ENCODE measurements at regions not wholly inside any gene's neighbourhood (a gene's known extent, or its start where the extent isn't known, plus 50 kb on each side); places are given as distances from the start of the nearest gene placed in this dataset.

DNA sequence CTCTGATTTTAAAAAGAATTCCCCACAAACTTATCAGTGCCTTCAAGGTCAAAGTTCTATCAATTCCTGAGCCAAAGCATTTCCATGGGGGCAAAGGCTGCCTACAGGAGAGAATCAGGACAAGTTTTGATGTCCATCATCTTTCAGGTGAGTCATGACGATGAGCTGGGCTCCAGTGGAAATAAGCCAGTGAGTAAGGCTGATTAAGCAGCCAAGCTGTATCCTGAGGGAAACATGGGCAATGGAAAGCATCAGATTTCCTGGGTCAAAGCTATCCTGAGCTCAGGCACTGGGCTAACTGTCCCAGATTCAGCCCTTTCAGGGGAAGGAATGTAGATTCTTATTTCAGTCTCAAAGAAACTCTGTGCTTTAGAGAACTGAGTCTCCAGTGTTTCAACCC lies 377.4 kb downstream of the CD109 start:
- DNase-seq (ENCODE audit: low read depth): peak; percentile 8
- TF ChIP-seq CTCF (IDR thresholded peaks at IDR 0.05; ENCODE audit: insufficient read depth, low read depth, low read length): no peak
- H3K4me3 ChIP-seq (ENCODE audit: low read depth, low read length): no peak overlapping the region
- POLR2A ChIA-PET: no interaction called here
- CTCF ChIA-PET: no interaction called here
- no peaks in the 10 kb centered on the region for H3K27me3 ChIP-seq (ENCODE audit: control insufficient read depth, insufficient read depth, low read length)
- no peaks in the 10 kb centered on the region for H3K36me3 ChIP-seq (ENCODE audit: control insufficient read depth, insufficient read depth, low read length)

- CTCF ChIA-PET: no interaction called here
- POLR2A ChIA-PET: no interaction called here
- no peaks in the 10 kb centered on the region for H3K27me3 ChIP-seq (ENCODE audit: control insufficient read depth, insufficient read depth, low read length)
- H3K36me3 ChIP-seq (ENCODE audit: control insufficient read depth, insufficient read depth, low read length): no peaks in the 10 kb centered on the region
- DNase-seq (ENCODE audit: low read depth): no peak
- TF ChIP-seq CTCF (IDR thresholded peaks at IDR 0.05; ENCODE audit: insufficient read depth, low read depth, low read length): no peak
- no peak overlapping the region for H3K4me3 ChIP-seq (ENCODE audit: low read depth, low read length)
These were observed 375.2 kb downstream of the CD109 start for GRCh38 chr6:74071214-74071613.

DNA sequence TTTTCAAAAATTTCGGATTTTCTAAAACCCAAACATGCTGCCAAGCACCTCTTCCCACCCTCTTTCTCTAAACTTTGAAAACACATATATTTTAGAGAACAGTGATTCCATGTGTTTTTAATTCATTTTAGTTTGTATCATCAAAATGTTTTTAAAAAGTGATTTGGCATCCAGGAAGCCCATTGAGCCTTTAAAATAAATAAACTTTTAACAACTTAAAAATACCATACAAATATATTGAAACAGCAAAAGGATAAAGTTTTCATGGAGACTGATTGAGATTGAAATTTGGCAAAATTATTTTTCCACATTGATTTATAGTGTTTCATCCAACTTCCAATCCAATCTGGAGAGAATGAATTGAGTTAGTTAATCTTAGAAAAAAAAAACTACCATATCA lies 374.7 kb downstream of the CD109 start:
- no peak for DNase-seq (ENCODE audit: low read depth)
- Histone ChIP-seq H3K27me3 (ENCODE audit: control insufficient read depth, insufficient read depth, low read length) (no peaks in the 10 kb centered on the region), H3K36me3 (ENCODE audit: control insufficient read depth, insufficient read depth, low read length) (no peaks in the 10 kb centered on the region), H3K4me3 (ENCODE audit: low read depth, low read length) (no peak overlapping the region)
- CTCF ChIA-PET: interaction anchor here (1.0 to 1.4 kb wide), 2 partner anchors 23 to 215 kb away, joined by 3 read pairs; no protein-coding TSS in a partner anchor
- no peak for TF ChIP-seq CTCF (IDR thresholded peaks at IDR 0.05; ENCODE audit: insufficient read depth, low read depth, low read length)
- POLR2A ChIA-PET: no interaction called here

GRCh38 chr6:74070091-74070490 lies 374.1 kb downstream of the CD109 start:
- ChIA-PET CTCF (interaction anchor here (1.0 to 2.0 kb wide), 3 partner anchors 21 to 214 kb away, joined by 3 to 9 read pairs (median 3); no protein-coding TSS in a partner anchor), POLR2A (no interaction called here)
- H3K36me3 ChIP-seq (ENCODE audit: control insufficient read depth, insufficient read depth, low read length): no peaks in the 10 kb centered on the region
- no peak for TF ChIP-seq CTCF (IDR thresholded peaks at IDR 0.05; ENCODE audit: insufficient read depth, low read depth, low read length)
- no peak overlapping the region for H3K4me3 ChIP-seq (ENCODE audit: low read depth, low read length)
- no peaks in the 10 kb centered on the region for H3K27me3 ChIP-seq (ENCODE audit: control insufficient read depth, insufficient read depth, low read length)
- DNase-seq (ENCODE audit: low read depth): peak; percentile 47

GRCh38 chr6:74069089-74069581 lies 373.1 kb downstream of the CD109 start:
- peak; percentile 46 for DNase-seq (ENCODE audit: low read depth)
- H3K27me3 ChIP-seq (ENCODE audit: control insufficient read depth, insufficient read depth, low read length): no peaks in the 10 kb centered on the region
- TF ChIP-seq CTCF (IDR thresholded peaks at IDR 0.05; ENCODE audit: insufficient read depth, low read depth, low read length): no peak
- ChIA-PET POLR2A (no interaction called here), CTCF (interaction anchor here (0.6 to 2.0 kb wide), 4 partner anchors 20 to 1141 kb away, joined by 3 to 9 read pairs (median 3); no protein-coding TSS in a partner anchor)
- no peak overlapping the region for H3K4me3 ChIP-seq (ENCODE audit: low read depth, low read length)
- no peaks in the 10 kb centered on the region for H3K36me3 ChIP-seq (ENCODE audit: control insufficient read depth, insufficient read depth, low read length)

Measured in BJ (cell line).